Panc1 (cell line): ENCODE measurements at regions not wholly inside any gene's neighbourhood (a gene's known extent, or its start where the extent isn't known, plus 50 kb on each side); places are given as distances from the start of the nearest gene placed in this dataset.

Experiments used
- ATAC-seq: fragments of 200-7000 bp; cut with Tn5 transposase; 2 replicates; pipeline ENCODE4 v1.9.1; 2020; ENCODE audit warnings: mild to moderate bottlenecking, moderate library complexity
- BruUV-seq: library from RNA; stranded (reverse); fragments of 400-500 nt; replicated peaks from 2 replicates; lab custom pipeline; 2021; lab: Mats Ljungman, UMichigan
- CTCF ChIA-PET: fragments of 300-600 bp; sonication (Branson Sonifier 250); formaldehyde crosslinking; loops from one replicate; lab custom pipeline; 2022; ENCODE audit warnings: antibody characterized with exemption; lab: Charles Lee
- POLR2A ChIA-PET: fragments of 300-600 bp; sonication (Branson Sonifier 250); formaldehyde crosslinking; loops from one replicate; lab custom pipeline; 2022; ENCODE audit warnings: antibody characterized with exemption; lab: Charles Lee
- DNase-seq: peaks from one replicate; pipeline ENCODE4 v3.0.0-alpha.2; 2010; ENCODE audit warnings: low read depth, low spot score
- H3K27ac ChIP-seq: 2 replicates; pipeline ENCODE4 v1.5.1; 2011; ENCODE audit warnings: mild to moderate bottlenecking, low read length, inconsistent platforms
- H3K27me3 ChIP-seq: fragments of 200-500 bp; sonication (Bioruptor generic); 2 replicates; pipeline ENCODE4 v1.6.0; 2014; ENCODE audit warnings: low read length, inconsistent platforms; ENCODE audit not compliant: control insufficient read depth, insufficient read depth
- H3K36me3 ChIP-seq: fragments of 200-500 bp; sonication (Bioruptor generic); 2 replicates; pipeline ENCODE4 v1.5.1; 2014; ENCODE audit warnings: inconsistent platforms, mild to moderate bottlenecking, low read length, moderate library complexity; ENCODE audit not compliant: control insufficient read depth, insufficient read depth
- H3K4me1 ChIP-seq: 2 replicates; pipeline ENCODE4 v1.5.1; 2011; ENCODE audit warnings: inconsistent platforms, mild to moderate bottlenecking, low read length, moderate library complexity; ENCODE audit not compliant: control insufficient read depth, insufficient read depth
- H3K4me3 ChIP-seq, 2 experiments: 2 replicates each; pipeline ENCODE4 v1.5.1; 2011 to 2012; ENCODE audit warnings: low read depth in 2 of 2, low read length in 2 of 2, mild to moderate bottlenecking in 2 of 2, inconsistent platforms in 1 of 2, moderate library complexity in 1 of 2
- H3K9me3 ChIP-seq: fragments of 200-500 bp; sonication (Bioruptor generic); 2 replicates; pipeline ENCODE4 v1.5.1; 2014; ENCODE audit warnings: low read depth, mild to moderate bottlenecking, inconsistent platforms, low read length, moderate library complexity; ENCODE audit not compliant: control insufficient read depth, insufficient read depth
- POLR2AphosphoS5 ChIP-seq: IDR thresholded peaks from 2 replicates; pipeline ENCODE4 v1.6.1; 2012; ENCODE audit warnings: mild to moderate bottlenecking, low read depth, low read length, moderate library complexity
- SIN3A ChIP-seq: IDR thresholded peaks from 2 replicates; pipeline ENCODE4 v1.6.1; 2012; ENCODE audit warnings: low read depth, mild to moderate bottlenecking, low read length, moderate library complexity, borderline replicate concordance; ENCODE audit not compliant: insufficient read depth
- TCF7L2 ChIP-seq: IDR thresholded peaks from 2 replicates; pipeline ENCODE4 v1.6.1; 2011; ENCODE audit warnings: mild to moderate bottlenecking, low read depth, low read length, inconsistent platforms
- in situ Hi-C: cut with HindIII; loops from 2 replicates; pipeline ENCODE4 v1.10.0; 2016; ENCODE audit warnings: low sequenced_read_pairs, low pct_unique_long_range_greater_than_20kb
- intact Hi-C: fragments of 100-400 bp; cut with micrococcal nuclease; formaldehyde crosslinking; loops from one replicate; pipeline ENCODE4 v1.10.0; 2022; ENCODE audit not compliant: unreplicated experiment
- TF ChIP-seq, protein P1 (sequence below): fragments of 450-650 bp; IDR thresholded peaks from 2 replicates; pipeline ENCODE4 v1.5.1; 2017; ENCODE audit warnings: mild to moderate bottlenecking
- TF ChIP-seq, protein P2 (sequence below), 2 experiments: IDR thresholded peaks; 2 replicates each; pipeline ENCODE4 v1.6.1; 2011 to 2012; ENCODE audit warnings: low read depth in 2 of 2, control low read depth in 1 of 2, low read length in 1 of 2, mild to moderate bottlenecking in 1 of 2, moderate library complexity in 1 of 2; ENCODE audit not compliant: insufficient read depth in 1 of 2

- ChIA-PET POLR2A (no interaction called here), CTCF (no interaction called here)
- intact Hi-C loops: no loop called here
- H3K4me1 ChIP-seq: no peaks in the 10 kb centered on the region
- TF ChIP-seq, protein P1, sequence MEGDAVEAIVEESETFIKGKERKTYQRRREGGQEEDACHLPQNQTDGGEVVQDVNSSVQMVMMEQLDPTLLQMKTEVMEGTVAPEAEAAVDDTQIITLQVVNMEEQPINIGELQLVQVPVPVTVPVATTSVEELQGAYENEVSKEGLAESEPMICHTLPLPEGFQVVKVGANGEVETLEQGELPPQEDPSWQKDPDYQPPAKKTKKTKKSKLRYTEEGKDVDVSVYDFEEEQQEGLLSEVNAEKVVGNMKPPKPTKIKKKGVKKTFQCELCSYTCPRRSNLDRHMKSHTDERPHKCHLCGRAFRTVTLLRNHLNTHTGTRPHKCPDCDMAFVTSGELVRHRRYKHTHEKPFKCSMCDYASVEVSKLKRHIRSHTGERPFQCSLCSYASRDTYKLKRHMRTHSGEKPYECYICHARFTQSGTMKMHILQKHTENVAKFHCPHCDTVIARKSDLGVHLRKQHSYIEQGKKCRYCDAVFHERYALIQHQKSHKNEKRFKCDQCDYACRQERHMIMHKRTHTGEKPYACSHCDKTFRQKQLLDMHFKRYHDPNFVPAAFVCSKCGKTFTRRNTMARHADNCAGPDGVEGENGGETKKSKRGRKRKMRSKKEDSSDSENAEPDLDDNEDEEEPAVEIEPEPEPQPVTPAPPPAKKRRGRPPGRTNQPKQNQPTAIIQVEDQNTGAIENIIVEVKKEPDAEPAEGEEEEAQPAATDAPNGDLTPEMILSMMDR: no peak
- no peak for TF ChIP-seq POLR2AphosphoS5
- no peak for TF ChIP-seq TCF7L2
- TF ChIP-seq, protein P2, sequence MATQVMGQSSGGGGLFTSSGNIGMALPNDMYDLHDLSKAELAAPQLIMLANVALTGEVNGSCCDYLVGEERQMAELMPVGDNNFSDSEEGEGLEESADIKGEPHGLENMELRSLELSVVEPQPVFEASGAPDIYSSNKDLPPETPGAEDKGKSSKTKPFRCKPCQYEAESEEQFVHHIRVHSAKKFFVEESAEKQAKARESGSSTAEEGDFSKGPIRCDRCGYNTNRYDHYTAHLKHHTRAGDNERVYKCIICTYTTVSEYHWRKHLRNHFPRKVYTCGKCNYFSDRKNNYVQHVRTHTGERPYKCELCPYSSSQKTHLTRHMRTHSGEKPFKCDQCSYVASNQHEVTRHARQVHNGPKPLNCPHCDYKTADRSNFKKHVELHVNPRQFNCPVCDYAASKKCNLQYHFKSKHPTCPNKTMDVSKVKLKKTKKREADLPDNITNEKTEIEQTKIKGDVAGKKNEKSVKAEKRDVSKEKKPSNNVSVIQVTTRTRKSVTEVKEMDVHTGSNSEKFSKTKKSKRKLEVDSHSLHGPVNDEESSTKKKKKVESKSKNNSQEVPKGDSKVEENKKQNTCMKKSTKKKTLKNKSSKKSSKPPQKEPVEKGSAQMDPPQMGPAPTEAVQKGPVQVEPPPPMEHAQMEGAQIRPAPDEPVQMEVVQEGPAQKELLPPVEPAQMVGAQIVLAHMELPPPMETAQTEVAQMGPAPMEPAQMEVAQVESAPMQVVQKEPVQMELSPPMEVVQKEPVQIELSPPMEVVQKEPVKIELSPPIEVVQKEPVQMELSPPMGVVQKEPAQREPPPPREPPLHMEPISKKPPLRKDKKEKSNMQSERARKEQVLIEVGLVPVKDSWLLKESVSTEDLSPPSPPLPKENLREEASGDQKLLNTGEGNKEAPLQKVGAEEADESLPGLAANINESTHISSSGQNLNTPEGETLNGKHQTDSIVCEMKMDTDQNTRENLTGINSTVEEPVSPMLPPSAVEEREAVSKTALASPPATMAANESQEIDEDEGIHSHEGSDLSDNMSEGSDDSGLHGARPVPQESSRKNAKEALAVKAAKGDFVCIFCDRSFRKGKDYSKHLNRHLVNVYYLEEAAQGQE (IDR thresholded peaks at IDR 0.05; ENCODE audit: insufficient read depth in 1 of 2, low read depth in 2 of 2, low read length in 1 of 2): no peak
- TF ChIP-seq SIN3A: no peak
- ATAC-seq: no peak
- peaks cover 7% of the 10 kb centered on the region; the same call in 1 of the 2 replicates for H3K27me3 ChIP-seq
- no TSS peak for BruUV-seq
- no peak overlapping the region for H3K4me3 ChIP-seq
- no peak for DNase-seq
- H3K9me3 ChIP-seq: no peaks in the 10 kb centered on the region
- in situ Hi-C loops: no loop called here
- no peak overlapping the region for H3K27ac ChIP-seq
- H3K36me3 ChIP-seq: no peaks in the 10 kb centered on the region
Observed at GRCh38 chr2:128701418-128701817, 382.8 kb upstream of the HS6ST1 start.

DNA sequence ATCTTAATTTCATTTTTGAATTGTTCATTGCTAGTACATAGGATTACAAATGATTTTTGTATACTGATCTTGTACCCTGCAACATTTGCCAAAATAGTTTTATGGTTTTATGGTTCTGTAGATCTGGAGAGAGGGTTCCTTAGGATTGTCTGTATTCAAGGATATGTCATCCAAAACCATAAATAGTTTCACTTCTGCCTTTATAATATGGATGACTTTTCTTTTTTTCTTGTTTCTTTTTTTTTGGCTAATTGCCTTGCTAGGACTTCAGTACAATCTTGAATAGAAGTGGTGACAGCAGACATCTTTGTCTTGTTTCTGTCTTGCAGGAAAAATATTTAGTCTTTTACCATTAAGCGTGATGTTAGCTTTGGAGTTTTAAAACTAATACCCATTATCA lies 383.9 kb upstream of the HS6ST1 start:
- Histone ChIP-seq H3K36me3 (no peaks in the 10 kb centered on the region), H3K4me3 (no peak overlapping the region), H3K27ac (no peak overlapping the region), H3K9me3 (no peaks in the 10 kb centered on the region), H3K27me3 (0 out of 2 replicates have a peak, but pooled peaks cover 2% of the 10 kb centered on the region), H3K4me1 (no peaks in the 10 kb centered on the region)
- POLR2A ChIA-PET: no interaction called here
- no TSS peak for BruUV-seq
- intact Hi-C loops (no loop called here), in situ Hi-C loops (no loop called here)
- ATAC-seq (no peak), DNase-seq (no peak)
- CTCF ChIA-PET: no interaction called here
- TF ChIP-seq, protein P1: no peak
- TF ChIP-seq TCF7L2 (no peak), POLR2AphosphoS5 (no peak), SIN3A (no peak)
- TF ChIP-seq, protein P2 (IDR thresholded peaks at IDR 0.05; ENCODE audit: insufficient read depth in 1 of 2, low read depth in 2 of 2, low read length in 1 of 2): no peak
